ENCODE measurements at regions not wholly inside any gene's neighbourhood (a gene's known extent, or its start where the extent isn't known, plus 50 kb on each side); places are given as distances from the start of the nearest gene placed in this dataset.

DNA sequence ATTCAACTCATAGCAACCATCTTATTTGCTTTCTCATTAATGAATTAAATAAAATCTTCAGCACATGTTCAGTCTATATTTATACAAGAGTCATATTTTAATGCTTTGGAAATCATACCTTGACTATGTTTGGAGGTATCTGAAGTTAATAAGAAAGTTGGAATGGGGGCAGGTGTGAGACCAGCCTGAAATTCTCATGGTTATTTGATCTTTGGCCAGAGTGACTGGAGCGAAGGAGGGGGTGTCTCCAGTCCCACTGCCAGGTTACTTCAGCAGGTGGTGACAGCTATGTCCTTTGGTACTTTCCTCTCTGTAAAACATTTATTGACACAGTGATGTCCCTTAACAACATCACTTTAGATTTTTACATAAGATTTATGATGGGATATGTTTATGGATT, 318.1 kb upstream of the SGCD start:
- ChIA-PET CTCF (no interaction called here), POLR2A (ENCODE audit: unreplicated experiment) (no interaction called here)
- Histone ChIP-seq H3K56ac (ENCODE audit: extremely low read depth, insufficient read depth, low read length) (no peak overlapping the region), H3K9me1 (ENCODE audit: insufficient read depth, low read length) (no peaks in the 10 kb centered on the region), H4K5ac (ENCODE audit: low read depth, low read length) (no peak overlapping the region), H2AFZ (replicated peaks; ENCODE audit: low read length, poor library complexity) (no peak overlapping the region), H4K91ac (ENCODE audit: insufficient read depth, low read depth, low read length) (no peak overlapping the region), H3K4me1 (ENCODE audit: control insufficient read depth, insufficient read depth, low read length) (no peaks in the 10 kb centered on the region), H3K27me3 (ENCODE audit: control insufficient read depth, insufficient read depth, low read length) (no peaks in the 10 kb centered on the region), H3K9ac (ENCODE audit: low read depth, low read length) (no peak overlapping the region), H3K14ac (replicated peaks; ENCODE audit: low read depth, low read length) (no peak overlapping the region), H4K20me1 (ENCODE audit: insufficient read depth, low read length) (no peaks in the 10 kb centered on the region), H2AK9ac (replicated peaks; ENCODE audit: low read depth, low read length, poor library complexity) (no peak overlapping the region), H2BK15ac (ENCODE audit: low read depth, low read length) (no peak overlapping the region), H3K4ac (ENCODE audit: low read depth, low read length) (no peak overlapping the region), H3K4me3 (ENCODE audit: insufficient read depth, low read depth, low read length) (no peak overlapping the region), H3K23ac (ENCODE audit: low read depth, low read length) (no peak overlapping the region), H2BK120ac (ENCODE audit: low read depth, low read length) (no peak overlapping the region), H3K36me3 (ENCODE audit: control insufficient read depth, insufficient read depth, low read length) (no peaks in the 10 kb centered on the region), H3K4me2 (ENCODE audit: low read depth, low read length) (no peak overlapping the region), H3K79me1 (ENCODE audit: low read depth in 1 of 2, low read length in 2 of 2) (no peaks in the 10 kb centered on the region), H2BK5ac (ENCODE audit: low read depth, low read length, poor library complexity, severe bottlenecking) (no peak overlapping the region), H2AK5ac (ENCODE audit: low read depth, low read length) (no peak overlapping the region), H3K9me3 (ENCODE audit: control insufficient read depth, insufficient read depth, low read length) (no peaks in the 10 kb centered on the region), H2BK20ac (ENCODE audit: low read depth, low read length) (no peak overlapping the region), H3K27ac (ENCODE audit: insufficient read depth, low read length) (no peak overlapping the region), H4K8ac (ENCODE audit: low read depth in 2 of 2, low read length in 2 of 2) (no peak overlapping the region), H3K18ac (ENCODE audit: low read depth, low read length) (no peak overlapping the region)
- DNase-seq (no peak), ATAC-seq (ENCODE audit: low read depth) (no peak)
- intact Hi-C loops (cut with micrococcal nuclease): no loop called here
- TF ChIP-seq FOS (IDR thresholded peaks at IDR 0.05; ENCODE audit: low read depth, low read length) (no peak), RCOR1 (IDR thresholded peaks at IDR 0.05; ENCODE audit: insufficient replicate concordance, low read length) (no peak), CEBPB (IDR thresholded peaks at IDR 0.05; ENCODE audit: low read depth, low read length) (no peak), SMC3 (IDR thresholded peaks at IDR 0.05; ENCODE audit: low read depth, low read length) (no peak), RAD21 (IDR thresholded peaks at IDR 0.05; ENCODE audit: low read length) (no peak), RFX5 (IDR thresholded peaks at IDR 0.05; ENCODE audit: low read depth, low read length) (no peak), MAFK (IDR thresholded peaks at IDR 0.05; ENCODE audit: low read depth, low read length) (no peak), POLR2A (IDR thresholded peaks at IDR 0.05; ENCODE audit: low read depth, low read length) (no peak), MXI1 (IDR thresholded peaks at IDR 0.05; ENCODE audit: borderline replicate concordance, low read depth, low read length) (no peak), NFE2L2 (IDR thresholded peaks at IDR 0.05; ENCODE audit: low read depth, low read length) (no peak)
- TF ChIP-seq, protein P1, sequence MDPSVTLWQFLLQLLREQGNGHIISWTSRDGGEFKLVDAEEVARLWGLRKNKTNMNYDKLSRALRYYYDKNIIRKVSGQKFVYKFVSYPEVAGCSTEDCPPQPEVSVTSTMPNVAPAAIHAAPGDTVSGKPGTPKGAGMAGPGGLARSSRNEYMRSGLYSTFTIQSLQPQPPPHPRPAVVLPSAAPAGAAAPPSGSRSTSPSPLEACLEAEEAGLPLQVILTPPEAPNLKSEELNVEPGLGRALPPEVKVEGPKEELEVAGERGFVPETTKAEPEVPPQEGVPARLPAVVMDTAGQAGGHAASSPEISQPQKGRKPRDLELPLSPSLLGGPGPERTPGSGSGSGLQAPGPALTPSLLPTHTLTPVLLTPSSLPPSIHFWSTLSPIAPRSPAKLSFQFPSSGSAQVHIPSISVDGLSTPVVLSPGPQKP (IDR thresholded peaks at IDR 0.05; ENCODE audit: borderline replicate concordance, low read depth, low read length): no peak
- TF ChIP-seq, protein P2, sequence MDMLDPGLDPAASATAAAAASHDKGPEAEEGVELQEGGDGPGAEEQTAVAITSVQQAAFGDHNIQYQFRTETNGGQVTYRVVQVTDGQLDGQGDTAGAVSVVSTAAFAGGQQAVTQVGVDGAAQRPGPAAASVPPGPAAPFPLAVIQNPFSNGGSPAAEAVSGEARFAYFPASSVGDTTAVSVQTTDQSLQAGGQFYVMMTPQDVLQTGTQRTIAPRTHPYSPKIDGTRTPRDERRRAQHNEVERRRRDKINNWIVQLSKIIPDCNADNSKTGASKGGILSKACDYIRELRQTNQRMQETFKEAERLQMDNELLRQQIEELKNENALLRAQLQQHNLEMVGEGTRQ (IDR thresholded peaks at IDR 0.05; ENCODE audit: low read depth, low read length): no peak
- in situ Hi-C loops (cut with MboI; ENCODE audit: low sequenced_read_pairs): no loop called here
- dilution Hi-C loops (cut with HindIII; ENCODE audit: low sequenced_read_pairs, unreplicated experiment): no loop called here
- no TSS peak for BruUV-seq (replicated peaks)
- no CpG with 5 or more reads among the region's 1 CpG for WGBS, 2 experiments (ENCODE audit: extremely low coverage in 2 of 2, insufficient read length in 1 of 2)
